Activated CD4-positive, alpha-beta T cell treated with anti-CD3 and anti-CD28 coated beads for 4 hours (primary cell): ENCODE measurements at regions not wholly inside any gene's neighbourhood (a gene's known extent, or its start where the extent isn't known, plus 50 kb on each side); places are given as distances from the start of the nearest gene placed in this dataset.
A peak's percentile ranks its signal among the peaks of the same experiment; 100 is the strongest.

Experiments
- DNase-seq, 2 donors: peaks; one replicate each; pipeline ENCODE4 v3.0.0-alpha.2; 2020

DNA sequence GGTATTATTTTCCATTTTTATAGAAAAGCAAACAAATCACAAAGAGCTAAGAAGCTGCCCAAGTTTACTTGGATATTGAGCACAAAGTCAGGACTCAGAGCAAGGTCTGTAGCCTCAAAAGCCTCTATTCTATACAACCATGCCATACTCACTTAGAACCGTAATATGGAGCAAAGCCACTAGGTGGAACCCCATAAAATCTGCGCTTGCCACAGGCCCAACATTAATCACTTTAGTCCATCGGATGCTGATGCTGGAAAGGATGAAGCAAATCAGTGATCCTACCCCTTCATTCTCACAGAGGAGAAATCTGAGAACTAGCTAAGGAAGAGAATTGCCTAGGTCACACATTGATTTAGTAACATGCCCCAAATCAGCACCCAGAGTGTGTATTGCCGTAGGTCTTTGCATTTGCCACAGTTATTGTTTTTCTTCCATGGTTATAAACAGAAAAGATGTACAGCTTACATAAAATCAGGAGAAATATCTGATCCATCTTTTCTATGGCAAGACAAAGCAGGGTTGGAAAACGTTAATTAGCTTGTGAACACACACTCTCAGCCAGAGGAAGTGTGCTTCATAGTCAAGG, 56.7 kb upstream of the RAB38 start:
- DNase-seq = peak in 1 of 2 donors; percentile 18

GRCh38 chr11:88229303-88229702, 54.1 kb upstream of the RAB38 start:
- DNase-seq = no peak
